GM21737 (cell line): ENCODE measurements at regions not wholly inside any gene's neighbourhood (a gene's known extent, or its start where the extent isn't known, plus 50 kb on each side); places are given as distances from the start of the nearest gene placed in this dataset.

Source experiments
- ATAC-seq: cut with Tn5 transposase; IDR thresholded peaks from one replicate; pipeline ENCODE4 v1.9.1; 2021; ENCODE audit warnings: mild to moderate bottlenecking, moderate library complexity; ENCODE audit not compliant: unreplicated experiment

DNA sequence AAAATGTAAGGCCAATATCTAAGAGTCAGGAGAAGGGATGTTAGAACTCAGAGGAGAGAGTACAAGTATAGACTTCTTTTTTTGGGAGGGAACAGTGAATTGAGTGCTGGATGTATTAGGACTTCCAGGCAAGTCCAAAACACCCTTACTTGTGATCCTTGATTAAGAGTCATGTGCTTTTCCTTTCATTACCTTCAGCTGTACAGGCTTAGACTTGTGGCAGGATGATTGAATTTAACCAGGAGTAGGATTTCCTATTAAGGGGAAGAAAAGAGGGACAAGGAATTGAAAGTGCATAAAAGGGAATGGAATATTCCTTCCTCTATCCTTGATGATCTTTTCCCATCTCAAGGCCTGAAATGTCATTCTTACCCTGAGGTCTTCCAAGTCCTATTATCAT is 606.7 kb downstream of the STIM2 start:
- ATAC-seq = no peak

DNA sequence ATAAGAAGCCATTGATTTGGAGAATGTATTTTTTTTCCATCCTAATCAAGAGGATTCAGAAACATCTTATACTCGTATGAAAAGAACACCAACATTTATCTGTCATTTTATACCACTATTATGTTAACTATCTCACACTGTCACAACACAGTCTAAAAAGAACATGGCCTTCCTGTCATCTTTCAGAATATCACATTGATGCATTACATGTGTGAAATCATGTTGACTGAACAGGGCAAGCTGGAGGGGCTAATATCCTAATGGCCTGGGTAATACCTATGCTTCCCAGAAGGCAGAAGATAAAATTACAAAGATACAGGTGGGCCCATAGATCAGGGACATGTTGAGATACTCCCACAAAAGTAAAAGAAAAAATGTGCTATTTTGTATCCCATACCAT is 611.7 kb downstream of the STIM2 start:
- ATAC-seq = no peak

DNA sequence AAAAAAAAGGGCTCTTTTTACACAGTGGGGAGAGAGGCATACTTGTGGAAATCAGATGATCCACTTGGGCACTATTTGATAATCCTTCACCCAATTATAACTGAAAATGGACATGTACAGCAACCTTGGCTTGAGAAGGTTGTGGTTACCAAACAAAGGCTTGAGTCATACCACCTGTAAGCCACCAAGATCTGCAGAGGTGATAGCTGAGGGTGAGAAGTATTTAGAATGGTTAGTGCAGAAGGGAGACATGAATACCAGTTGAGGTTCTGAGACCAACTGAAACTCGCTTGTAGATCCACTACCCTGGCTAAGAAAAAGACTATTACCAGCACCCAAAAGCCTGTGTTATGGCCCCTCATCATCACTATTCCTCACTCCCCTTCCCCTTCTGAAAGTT is 614.0 kb downstream of the STIM2 start:
- ATAC-seq = no peak

DNA sequence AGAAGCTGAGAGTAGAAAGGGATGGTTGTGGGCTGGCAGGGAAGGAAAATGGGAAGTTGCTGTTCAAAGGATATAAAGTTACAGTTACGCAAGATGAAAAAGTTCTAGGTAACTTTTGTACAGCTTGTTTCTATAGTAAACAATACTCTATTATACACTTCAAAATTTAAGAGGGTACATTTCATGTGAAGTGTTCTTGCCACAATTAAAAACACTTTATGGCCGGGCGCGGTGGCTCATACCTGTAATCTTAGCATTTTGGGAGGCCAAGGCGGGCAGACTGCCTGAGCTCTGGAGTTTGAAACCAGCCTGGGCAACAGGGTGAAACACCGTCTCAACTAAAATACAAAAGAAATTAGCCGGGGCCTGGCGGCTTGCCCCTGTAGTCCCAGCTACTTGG is 623.6 kb downstream of the STIM2 start:
- ATAC-seq = no peak

DNA sequence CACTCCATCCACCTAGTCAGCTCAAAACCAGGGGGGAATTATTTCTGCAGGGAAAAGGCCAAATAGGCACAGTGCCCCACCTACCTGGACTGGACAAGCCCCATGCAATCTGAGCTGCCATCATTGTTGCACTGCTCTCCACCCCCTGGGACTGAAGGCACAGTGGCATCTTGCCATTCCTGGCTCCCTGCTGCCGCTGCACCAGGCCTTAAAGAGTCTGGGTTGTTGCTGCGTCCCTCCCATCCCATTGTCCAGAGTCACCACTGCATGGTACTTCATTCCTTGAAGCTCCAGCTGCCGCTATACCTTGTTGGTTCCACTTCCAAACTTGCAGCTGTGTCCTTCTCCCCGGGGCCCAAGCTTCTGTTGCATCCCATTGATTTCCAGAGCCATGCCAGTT is 629.7 kb downstream of the STIM2 start:
- no peak for ATAC-seq

DNA sequence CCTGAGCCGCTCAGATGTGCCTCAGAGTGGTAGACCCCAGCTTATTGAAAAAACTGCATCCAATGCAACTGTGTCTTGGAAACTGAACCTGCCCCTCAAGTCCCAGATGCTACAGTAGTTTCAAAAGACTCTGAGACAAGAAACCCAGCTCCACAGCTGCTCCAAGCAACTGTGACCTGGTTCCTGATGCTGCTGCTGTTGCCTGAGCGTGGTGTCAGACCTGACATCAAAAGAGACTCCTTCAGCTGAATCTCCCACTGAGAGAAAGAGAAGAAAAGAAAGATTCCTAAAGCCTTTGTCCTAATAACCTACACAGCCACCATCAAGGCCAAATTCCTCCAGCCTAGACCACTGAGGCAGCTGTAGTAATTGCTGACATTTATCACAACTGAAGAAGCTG is 630.1 kb downstream of the STIM2 start:
- no peak for ATAC-seq

DNA sequence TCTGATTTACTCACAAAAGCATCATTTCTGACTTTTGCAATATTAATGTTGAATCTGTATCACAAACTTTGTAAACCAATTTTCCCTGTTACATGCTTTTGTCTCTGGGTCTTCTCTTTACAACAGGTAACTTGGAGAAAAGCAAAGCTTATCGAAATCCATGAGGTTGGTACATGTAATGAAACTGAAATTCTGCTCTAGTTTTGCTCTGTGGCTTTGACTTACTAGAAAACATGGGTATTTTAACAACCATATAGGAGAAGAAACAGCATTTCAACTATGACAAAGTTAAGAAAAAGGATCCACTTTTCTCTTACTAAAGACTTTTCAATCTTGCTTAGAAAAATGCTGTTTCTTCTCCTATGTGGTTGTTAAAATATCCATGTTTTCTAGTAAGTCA is 645.8 kb downstream of the STIM2 start:
- no peak for ATAC-seq

DNA sequence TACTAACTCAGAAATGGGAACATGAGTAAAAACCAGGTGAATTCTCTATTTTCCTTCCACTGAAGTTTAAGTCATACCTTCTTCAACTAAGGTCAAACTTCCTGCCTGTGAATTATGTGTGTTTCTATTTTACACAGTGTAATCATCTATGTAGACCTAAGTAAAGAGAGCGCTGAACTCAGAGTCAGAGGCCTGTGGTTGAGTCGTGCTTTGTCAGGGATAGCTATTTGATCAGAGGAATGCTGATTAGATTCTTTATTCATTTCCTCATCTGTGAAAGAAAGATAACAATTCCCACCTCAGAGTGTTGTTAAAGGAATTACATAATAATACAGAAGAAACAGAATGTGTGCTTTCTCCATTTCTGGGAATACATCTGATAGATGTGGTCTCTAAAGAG is 654.1 kb downstream of the STIM2 start:
- ATAC-seq = no peak

DNA sequence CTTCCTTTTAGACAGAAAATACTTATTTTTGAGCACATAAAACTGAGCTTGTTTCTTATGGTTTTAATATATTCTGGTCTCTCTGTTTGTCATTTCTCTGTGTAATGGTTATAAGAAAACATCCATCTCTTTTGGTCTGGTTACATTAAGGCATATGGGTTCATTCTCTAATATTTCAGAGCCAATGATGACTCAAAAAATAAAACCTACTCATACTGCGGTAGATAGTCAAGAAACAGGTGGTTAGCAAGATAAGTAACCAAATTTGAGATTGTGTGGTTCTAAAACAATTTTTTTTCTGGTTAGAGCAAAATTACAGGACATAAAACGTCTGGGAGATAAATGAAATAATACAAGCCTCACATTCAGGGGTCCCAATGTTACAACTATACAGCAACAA is 654.5 kb downstream of the STIM2 start:
- ATAC-seq = no peak

DNA sequence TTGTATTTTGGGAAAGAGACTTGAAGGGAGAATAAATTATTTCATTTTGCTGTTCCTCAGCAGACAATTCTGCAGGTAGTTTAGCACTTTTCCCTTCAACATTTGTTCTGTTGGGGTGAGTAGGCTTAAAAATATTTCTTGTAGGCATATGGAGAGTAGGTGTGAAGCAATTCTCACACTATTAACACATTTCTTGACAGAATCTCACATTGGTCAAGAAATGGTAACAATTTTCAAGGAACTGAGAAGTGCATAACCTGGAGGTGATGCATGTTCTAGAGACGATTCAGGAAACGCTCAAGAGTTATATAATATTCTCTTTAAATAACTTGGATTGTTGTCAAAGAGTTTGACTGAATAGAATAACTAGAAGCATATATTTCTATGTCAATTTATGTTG is 658.2 kb downstream of the STIM2 start:
- ATAC-seq = no peak

DNA sequence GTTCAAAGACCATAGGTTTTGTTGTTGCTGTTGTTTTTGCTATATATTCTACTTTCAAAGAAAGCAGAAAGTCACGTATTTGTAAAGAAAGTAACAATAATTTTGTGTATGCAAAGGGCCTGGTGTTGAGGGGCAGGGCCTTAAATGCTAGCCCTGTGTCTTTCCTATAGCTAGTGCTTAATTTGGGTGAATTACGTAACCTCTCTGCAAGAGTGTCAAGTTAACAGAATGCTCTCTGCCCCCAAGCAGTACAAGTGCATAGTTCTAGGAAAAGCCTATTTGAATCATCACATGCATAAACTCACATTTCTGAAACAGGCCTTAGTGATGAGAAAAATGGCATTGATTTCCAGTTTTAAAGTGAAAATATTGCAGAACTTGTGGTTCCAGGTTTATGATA is 663.6 kb downstream of the STIM2 start:
- no peak for ATAC-seq

DNA sequence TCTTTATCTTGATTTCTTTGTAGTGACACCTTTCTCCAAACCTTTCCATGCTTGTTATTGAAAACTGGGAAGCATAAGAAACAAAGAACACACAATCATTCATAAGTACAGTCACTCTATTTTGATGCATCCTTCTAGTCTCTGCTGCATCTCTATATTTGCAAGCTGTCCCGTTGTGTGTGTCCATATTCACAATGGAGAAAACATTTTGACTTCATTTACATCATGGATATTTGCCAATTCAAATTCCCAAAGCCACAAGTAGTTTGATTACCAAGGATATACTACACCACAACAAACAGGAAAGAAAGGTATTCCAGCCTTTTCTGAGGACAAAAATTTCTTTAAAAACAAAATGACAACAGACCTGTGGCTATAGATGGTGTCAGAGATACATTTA is 673.8 kb downstream of the STIM2 start:
- no peak for ATAC-seq

DNA sequence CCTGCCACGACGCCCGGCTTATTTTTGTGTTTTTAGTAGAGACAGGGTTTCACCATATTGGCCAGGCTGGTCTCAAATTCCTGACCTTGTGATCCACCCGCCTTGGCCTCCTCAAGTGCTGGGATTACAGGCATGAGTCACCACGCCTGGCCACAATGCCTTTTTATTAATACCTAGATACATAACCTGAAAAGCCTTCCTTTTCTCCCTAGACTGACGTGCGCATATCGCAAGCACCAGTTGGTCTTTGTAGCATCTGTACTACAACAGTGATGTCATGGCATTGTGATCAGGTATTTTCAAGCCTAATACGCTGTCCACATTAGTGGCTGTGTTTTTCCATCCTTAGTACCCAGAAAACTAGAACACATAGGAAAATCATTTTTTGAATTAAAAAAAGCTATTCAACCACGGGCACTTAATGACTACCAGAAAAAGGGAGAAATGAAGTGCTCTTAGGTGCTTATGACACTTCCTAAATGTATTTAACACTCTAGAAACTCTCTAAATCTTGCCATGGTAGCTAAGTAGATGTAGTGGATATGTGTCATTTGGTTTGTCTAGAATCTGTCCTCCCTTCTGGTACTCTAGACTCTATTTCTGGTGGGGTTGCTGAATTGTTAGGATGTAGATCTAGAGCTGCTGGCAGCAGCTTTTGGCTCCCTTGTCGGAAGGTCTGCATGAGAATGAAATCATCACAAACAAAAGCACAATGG is 707.8 kb downstream of the STIM2 start:
- ATAC-seq = no peak

DNA sequence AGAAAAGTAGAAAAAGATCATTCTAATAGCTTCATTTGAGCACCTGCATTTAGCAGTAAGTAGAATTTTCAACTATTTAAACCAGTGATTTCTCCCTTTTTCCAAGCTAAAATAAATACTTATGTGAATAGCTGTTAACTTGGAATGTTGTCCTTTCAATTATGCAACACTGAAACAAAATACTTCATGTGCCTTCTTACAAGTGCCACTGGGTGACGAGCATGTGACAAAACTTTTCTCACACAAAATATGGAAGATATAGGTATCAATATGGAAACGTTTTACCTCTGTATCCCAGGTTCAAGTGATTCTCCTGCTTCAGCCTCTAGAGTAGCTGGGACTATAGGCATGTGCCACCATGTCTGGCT is 708.3 kb downstream of the STIM2 start:
- no peak for ATAC-seq

DNA sequence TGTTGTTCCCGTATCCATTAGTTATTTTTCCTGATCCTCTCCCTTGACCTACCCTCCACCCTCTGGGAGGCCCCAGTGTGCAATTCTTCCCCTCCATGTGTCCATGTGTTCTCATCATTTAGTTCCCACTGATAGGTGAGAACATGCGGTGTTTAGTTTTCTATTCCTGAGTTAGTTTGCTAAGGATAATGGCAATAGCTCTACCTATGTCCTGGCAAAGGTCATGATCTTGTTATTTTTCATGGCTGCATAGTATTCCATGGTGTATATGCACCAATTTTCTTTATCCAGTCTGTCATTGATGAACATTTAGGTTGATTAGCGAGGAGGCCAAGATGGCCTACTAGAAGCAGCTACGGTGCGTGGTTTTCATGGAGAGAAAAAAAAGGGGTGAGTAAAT is 714.1 kb downstream of the STIM2 start:
- ATAC-seq = no peak

DNA sequence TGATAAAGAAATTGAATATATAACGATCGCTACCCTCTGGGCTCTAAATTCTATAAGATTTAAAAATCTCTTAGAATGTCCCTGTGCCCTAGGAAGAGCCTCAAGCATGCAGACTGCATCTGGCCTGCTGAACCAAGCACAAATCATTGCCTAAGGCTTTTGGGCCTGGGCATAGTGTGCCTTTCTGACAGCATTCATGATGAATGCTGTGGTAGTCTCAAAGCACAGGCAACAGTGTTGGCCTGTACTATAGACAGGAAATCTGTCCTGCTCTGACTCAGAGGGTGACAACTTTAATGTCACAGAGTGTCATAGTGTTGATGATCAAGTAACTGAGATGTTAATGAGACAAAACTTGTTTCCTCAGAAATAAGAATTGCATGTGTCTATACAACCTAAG is 717.3 kb downstream of the STIM2 start:
- ATAC-seq = no peak

DNA sequence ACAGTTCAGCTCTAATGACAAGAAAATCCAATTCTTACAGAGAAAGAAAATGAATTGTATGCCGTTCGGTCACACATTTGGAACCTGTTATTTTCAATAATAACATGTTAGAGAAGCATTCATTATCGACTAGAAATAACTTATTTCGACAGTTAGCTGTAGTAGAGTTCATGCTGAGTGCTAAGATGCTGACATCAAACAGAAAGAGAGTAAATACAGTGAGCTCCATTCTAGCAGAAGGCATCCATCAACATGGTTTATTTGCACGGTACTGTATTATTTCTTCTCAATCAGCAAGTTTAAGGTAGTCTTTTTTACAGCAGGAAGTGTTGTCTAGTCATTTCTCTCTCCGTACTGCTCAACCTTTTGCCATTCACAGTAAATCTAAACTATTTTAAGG is 732.1 kb downstream of the STIM2 start:
- no peak for ATAC-seq

DNA sequence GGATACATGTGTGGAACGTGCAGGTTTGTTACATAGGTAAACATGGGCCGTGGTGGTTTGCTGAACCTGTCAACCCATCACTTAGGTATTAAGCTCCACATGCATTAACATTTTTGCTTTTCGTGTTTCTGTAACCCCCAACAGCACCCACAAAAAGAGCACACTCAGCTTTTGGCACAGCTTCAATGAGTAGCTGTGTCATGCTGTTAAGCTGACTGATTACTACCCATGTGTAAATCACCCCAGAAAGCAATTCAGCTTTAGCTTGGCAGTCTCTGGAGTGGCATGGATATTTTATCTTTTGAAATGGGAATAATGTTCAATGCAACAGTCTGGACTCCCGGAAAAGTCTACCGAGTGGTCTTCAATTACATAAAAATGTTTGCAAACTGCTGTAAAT is 734.3 kb downstream of the STIM2 start:
- no peak for ATAC-seq

DNA sequence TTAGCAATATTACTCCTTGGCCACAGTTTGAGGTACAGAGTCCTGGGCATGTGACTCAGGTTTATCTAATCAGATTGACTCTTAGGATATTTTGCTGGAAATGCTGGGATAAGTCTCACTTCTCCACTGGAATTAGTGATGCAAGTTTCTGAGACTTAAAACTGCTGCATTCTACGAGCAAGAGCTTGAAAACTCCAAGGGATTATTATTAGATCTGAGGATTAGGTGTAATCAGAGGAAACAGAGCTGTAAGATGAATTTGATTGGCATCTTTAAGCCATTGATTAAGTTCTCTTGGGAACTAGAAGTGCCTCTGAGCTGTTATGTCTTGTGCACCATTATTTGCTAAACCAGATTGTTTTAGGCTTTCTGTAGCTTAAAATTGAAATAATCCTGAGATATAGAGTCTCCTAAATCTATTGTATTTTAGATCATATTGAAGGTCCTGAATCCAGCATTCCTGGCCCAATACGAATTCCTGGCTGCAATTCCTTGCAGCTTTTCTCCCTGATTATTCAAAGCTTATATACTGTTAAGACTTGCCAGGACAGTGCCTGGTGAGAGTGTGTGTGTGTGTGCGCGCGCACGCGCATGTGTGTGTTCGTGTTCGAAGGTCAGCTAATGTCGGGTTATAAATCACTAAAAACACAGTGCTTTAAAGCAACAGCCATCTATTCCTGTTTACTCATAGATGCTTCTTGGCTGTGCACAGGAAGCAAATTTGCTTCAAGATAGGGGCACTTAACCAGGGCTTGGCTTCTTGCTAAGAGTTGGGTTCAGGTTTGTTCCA is 735.1 kb downstream of the STIM2 start:
- ATAC-seq = no peak

DNA sequence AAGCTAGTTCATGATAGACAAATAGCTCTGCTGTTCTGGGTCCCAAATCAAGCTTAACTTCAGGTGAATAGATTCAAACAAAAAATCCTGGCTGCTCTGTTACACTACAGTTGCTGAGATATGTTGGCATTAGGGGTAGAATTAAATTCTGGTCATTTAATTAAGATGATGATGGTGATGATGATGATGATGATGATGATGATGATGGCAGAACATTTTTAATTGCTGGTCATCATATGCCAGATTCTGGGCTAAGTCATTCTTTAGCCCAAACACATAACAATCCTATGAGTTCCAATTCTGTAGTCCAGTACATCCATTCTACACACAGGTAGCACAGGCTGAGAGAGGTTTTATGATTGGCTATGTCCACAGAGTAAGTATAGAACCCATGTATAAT is 741.5 kb downstream of the STIM2 start:
- no peak for ATAC-seq

DNA sequence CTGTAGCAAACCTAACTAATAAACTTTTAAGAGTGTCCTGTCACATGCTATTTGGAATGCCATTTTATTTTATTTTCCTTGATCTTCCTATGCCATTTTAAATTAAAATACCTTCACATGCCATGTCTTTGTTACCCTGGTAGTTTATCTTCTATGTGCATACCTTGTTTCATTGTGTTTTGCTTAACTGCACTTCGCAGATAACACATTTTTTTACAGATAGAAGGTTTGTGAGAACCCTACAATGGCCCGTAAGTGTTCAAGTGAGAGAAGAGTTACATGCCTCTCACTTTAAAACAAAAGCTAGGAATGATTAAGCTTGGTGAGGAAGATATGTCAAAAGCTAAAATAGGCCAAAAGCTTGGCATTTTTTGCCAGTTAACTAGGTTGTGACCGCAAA is 744.1 kb downstream of the STIM2 start:
- ATAC-seq = no peak

DNA sequence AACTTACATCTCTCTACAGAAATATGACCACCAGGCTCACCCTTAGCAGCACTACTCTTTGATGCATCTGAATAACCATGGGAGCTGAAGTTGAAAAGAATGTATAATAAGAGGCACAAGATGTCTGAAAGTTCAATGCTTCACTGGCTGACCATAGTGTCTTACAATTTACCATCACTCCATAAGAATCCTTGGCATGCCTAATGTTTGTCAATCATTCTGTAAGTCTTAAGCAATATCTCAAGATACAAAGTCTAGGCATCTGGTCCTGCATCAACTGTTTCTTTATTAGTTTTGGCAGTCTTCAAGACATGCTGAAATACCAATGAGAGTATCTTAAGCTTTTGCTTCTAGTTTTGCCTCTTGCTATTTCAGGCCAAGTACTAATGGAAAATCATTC is 755.5 kb downstream of the STIM2 start:
- no peak for ATAC-seq

DNA sequence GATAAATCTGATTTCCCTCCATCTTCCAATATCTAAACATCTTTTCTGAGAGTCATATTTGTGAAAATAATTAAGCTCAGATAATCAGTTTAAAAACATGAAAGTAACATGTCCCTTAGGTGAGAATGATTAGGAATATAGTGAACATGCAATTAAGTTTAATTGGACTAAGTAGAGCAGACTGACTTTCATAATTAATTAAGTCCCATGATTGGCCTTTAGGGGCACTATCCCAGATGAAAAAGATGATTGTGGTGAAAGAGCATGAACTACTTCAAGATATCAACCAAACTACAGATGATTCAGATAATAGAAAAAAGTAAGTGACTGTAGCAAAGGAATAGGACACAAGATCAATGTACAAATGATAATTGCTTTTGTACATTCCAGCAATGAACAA is 758.8 kb downstream of the STIM2 start:
- ATAC-seq = no peak
